ENCODE measurements at regions not wholly inside any gene's neighbourhood (a gene's known extent, or its start where the extent isn't known, plus 50 kb on each side); places are given as distances from the start of the nearest gene placed in this dataset.

DNA sequence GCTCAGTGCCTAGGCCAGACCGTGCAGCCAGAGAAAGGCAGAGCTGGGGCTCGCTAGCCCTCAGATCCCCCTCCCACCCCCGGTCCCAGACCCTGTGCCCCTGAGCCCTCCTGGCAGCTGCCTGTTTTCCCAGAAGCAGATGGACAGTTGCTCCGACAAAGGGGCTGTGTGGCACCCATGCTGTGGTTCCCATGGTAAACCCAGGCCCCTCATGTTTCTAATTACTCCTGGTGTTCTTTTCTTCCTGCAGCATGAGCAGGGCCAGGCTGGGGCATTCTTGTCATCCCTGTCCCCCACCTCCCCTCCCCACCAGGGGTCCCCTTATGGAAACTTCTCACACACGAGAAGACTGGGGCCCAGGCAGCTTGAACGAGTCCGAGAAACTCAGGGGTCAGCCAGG, 269.6 kb downstream of the HAUS1 start:
- TF ChIP-seq EZH2 (IDR thresholded peaks at IDR 0.05; ENCODE audit: insufficient read depth, poor library complexity, severe bottlenecking) = no peak
- no peak for TF ChIP-seq EZH2phosphoT487 (IDR thresholded peaks at IDR 0.05; ENCODE audit: insufficient read depth, low read depth)
